ENCODE measurements at regions not wholly inside any gene's neighbourhood (a gene's known extent, or its start where the extent isn't known, plus 50 kb on each side); places are given as distances from the start of the nearest gene placed in this dataset.
"Not testable (repeated sequence)": the region's sequence is repeated elsewhere in the genome, so short reads cannot be mapped to it uniquely, and the experiment has no call there.

DNA sequence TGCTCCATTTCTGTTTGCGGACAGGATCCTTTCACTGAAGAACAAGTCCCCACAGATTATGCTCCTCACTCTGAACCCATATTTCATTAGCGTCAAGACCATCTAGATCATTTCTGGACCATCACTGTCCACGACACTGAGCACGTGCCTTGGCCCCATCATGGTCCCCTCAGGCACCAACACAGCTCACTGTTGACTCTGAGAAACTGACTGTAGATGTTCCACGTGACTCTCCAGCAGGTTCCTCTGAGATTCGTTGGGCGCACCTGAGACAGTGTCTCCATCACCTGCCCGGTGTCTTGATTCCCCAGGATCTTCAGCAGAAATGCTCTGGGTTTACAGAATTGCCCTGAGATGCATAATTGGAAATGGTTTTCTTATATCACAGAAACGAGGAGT, 985.4 kb downstream of the TMEM121 start:
- intact Hi-C loops (cut with micrococcal nuclease), result no loop called here
- 89% methylated on average over 9 of the region's 9 CpGs for WGBS (ENCODE audit: insufficient coverage)

DNA sequence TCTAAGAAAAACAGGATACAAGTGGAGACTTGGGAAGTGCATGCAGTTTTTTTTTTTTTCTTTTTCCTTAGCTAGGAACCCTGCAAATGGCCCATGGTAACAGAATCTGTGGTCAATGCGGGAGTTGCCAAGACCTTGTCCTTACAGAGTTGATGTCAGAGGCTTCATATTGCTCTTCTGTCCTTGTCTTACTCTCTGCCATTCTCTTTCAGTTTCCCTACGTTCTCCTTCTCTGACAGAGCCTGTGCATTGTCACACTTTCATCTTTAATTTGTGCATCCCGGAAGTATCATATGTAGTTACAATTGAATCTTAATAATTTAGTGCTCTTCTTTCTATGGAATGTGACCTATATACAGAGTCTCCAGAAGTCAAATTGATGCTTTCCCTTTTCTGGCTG, 986.9 kb downstream of the TMEM121 start:
- H3K4me1 Mint-ChIP-seq, result peaks cover 69 to 73% of the 10 kb centered on the region in 2 donors
- peaks cover 51% of the 10 kb centered on the region for H3K4me1 ChIP-seq (ENCODE audit: control insufficient read depth, insufficient read depth, low read length)
- peak in 1 of 2 donors; percentile 32 for DNase-seq
- H3K4me3 ChIP-seq (ENCODE audit: low read length), result no peak overlapping the region
- no peak overlapping the region for H3K27ac ChIP-seq (ENCODE audit: low read length)
- H3K4me3 Mint-ChIP-seq, result peak overlapping the region; percentile 3
- WGBS (ENCODE audit: insufficient coverage), result 61% methylated on average over 2 of the region's 3 CpGs
- no peaks in the 10 kb centered on the region for H3K36me3 Mint-ChIP-seq
- H3K36me3 ChIP-seq (ENCODE audit: control insufficient read depth, insufficient read depth, low read length), result no peaks in the 10 kb centered on the region
- no peak for ATAC-seq
- H3K9me3 ChIP-seq (ENCODE audit: control insufficient read depth, insufficient read depth, low read length), result no peaks in the 10 kb centered on the region
- H3K27me3 ChIP-seq (ENCODE audit: control insufficient read depth, insufficient read depth, low read length), result no peaks in the 10 kb centered on the region
- peak overlapping the region; percentile 39 to 87 for H3K27ac Mint-ChIP-seq
- TF ChIP-seq, protein P1, sequence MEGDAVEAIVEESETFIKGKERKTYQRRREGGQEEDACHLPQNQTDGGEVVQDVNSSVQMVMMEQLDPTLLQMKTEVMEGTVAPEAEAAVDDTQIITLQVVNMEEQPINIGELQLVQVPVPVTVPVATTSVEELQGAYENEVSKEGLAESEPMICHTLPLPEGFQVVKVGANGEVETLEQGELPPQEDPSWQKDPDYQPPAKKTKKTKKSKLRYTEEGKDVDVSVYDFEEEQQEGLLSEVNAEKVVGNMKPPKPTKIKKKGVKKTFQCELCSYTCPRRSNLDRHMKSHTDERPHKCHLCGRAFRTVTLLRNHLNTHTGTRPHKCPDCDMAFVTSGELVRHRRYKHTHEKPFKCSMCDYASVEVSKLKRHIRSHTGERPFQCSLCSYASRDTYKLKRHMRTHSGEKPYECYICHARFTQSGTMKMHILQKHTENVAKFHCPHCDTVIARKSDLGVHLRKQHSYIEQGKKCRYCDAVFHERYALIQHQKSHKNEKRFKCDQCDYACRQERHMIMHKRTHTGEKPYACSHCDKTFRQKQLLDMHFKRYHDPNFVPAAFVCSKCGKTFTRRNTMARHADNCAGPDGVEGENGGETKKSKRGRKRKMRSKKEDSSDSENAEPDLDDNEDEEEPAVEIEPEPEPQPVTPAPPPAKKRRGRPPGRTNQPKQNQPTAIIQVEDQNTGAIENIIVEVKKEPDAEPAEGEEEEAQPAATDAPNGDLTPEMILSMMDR (IDR thresholded peaks at IDR 0.05), result no peak
- intact Hi-C loops (cut with micrococcal nuclease), result no loop called here
- no peaks in the 10 kb centered on the region for H3K27me3 Mint-ChIP-seq (ENCODE audit: low read depth in 2 of 2)
- H3K9me3 Mint-ChIP-seq, result no peaks in the 10 kb centered on the region

More for the DNA sequence above, 985.4 kb downstream of the TMEM121 start:
- Mint-ChIP-seq H3K36me3 (no peaks in the 10 kb centered on the region), H3K27me3 (ENCODE audit: low read depth in 2 of 2) (no peaks in the 10 kb centered on the region), H3K4me1 (peaks cover 73 to 75% of the 10 kb centered on the region in 2 donors), H3K27ac (peak overlapping the region; percentile 87 to 90), H3K4me3 (peak overlapping the region; percentile 73), H3K9me3 (no peaks in the 10 kb centered on the region)
- H3K36me3 ChIP-seq (ENCODE audit: control insufficient read depth, insufficient read depth, low read length), result no peaks in the 10 kb centered on the region
- ATAC-seq (no peak), DNase-seq (no peak)
- H3K27me3 ChIP-seq (ENCODE audit: control insufficient read depth, insufficient read depth, low read length), result no peaks in the 10 kb centered on the region
- no peaks in the 10 kb centered on the region for H3K9me3 ChIP-seq (ENCODE audit: control insufficient read depth, insufficient read depth, low read length)
- TF ChIP-seq, protein P1 (IDR thresholded peaks at IDR 0.05), result no peak
- no peak overlapping the region for H3K4me3 ChIP-seq (ENCODE audit: low read length)
- peaks cover 57% of the 10 kb centered on the region for H3K4me1 ChIP-seq (ENCODE audit: control insufficient read depth, insufficient read depth, low read length)
- H3K27ac ChIP-seq (ENCODE audit: low read length), result peak overlapping the region; percentile 66

DNA sequence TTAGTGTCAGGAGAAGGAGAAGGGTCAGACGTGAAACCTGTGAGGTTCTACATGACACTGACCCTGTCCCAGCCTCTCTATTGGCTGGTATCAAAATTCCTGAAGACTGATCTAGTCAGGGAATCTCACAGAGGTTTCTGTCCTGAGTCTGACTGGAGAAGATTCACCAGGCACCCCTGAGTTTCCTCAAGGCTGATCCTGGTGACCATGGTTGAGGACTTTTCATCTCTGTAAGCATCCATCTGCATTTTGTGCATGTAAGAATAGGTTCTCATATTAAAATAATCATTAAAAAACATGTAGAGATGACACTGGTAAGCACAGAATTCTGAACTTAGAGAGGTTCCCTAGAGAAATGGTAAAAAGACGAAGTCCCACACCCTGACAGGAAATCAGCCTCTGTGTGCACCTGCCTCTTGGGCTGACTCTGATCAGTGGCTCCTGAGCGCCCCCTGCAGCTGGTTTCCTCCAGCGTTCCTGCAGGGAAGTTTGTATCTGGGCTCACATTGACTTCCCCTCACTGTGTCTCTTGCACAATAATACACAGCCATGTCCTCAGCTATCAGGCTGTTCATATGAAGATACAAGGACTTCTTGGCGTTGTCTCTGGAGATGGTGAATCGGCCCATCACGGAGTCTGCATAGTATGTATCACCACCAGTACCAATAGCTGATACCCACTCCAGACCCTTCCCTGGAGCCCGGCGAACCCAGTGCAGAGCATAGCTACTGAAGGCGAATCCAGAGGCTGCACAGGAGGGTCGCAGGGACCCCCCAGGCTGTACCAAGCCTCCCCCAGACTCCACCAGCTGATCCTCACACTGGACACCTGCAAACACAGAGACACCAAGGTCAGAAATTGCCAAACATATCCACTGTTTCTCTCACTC, 991.9 kb downstream of the TMEM121 start:
- H3K27me3 Mint-ChIP-seq (ENCODE audit: low read depth in 2 of 2), result peaks cover 2 to 21% of the 10 kb centered on the region in 2 donors
- intact Hi-C loops (cut with micrococcal nuclease), result loop anchor here (1.0 kb wide), 2 partner anchors 58 to 81 kb away; no protein-coding TSS in a partner anchor
- H3K4me3 Mint-ChIP-seq, result no peak overlapping the region
- DNase-seq (peak; percentile 86 to 89), ATAC-seq (peak; percentile 74 to 87 (median 77))
- TF ChIP-seq, protein P1 (IDR thresholded peaks at IDR 0.05), result peak; percentile 95
- Histone ChIP-seq H3K27me3 (ENCODE audit: control insufficient read depth, insufficient read depth, low read length) (no peaks in the 10 kb centered on the region), H3K4me1 (ENCODE audit: control insufficient read depth, insufficient read depth, low read length) (peaks cover 13% of the 10 kb centered on the region), H3K4me3 (ENCODE audit: low read length) (no peak overlapping the region), H3K9me3 (ENCODE audit: control insufficient read depth, insufficient read depth, low read length) (no peaks in the 10 kb centered on the region), H3K36me3 (ENCODE audit: control insufficient read depth, insufficient read depth, low read length) (no peaks in the 10 kb centered on the region), H3K27ac (ENCODE audit: low read length) (no peak overlapping the region)
- no peaks in the 10 kb centered on the region for H3K36me3 Mint-ChIP-seq
- peaks cover 21 to 27% of the 10 kb centered on the region in 2 donors for H3K4me1 Mint-ChIP-seq
- WGBS (ENCODE audit: insufficient coverage), result 38% methylated on average over 11 of the region's 11 CpGs
- no peaks in the 10 kb centered on the region for H3K9me3 Mint-ChIP-seq
- H3K27ac Mint-ChIP-seq, result no peak overlapping the region

DNA sequence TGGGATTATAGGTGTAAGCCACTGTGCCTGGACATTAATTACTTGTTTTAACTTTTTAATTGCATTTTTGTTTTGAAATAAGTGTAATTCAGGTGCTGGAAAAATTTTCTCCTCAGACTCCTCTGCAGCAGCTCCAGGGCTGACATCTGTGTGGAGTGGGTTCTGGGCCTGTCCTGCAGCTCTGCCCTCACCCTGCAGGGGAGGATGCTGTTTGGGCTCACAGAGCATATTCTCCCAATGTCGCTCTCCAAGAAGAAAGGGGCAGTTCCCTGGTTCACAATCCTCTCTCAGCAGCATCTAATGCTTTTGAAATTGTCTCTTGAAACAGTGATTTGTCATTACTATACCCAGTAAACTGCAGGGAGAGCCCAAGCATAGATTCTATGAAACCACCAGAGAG, 995.7 kb downstream of the TMEM121 start:
- H3K36me3 ChIP-seq (ENCODE audit: control insufficient read depth, insufficient read depth, low read length); intact Hi-C loops (cut with micrococcal nuclease); H3K27me3 ChIP-seq (ENCODE audit: control insufficient read depth, insufficient read depth, low read length); H3K27ac Mint-ChIP-seq; ATAC-seq; H3K9me3 Mint-ChIP-seq; H3K4me3 ChIP-seq (ENCODE audit: low read length); H3K27ac ChIP-seq (ENCODE audit: low read length); H3K9me3 ChIP-seq (ENCODE audit: control insufficient read depth, insufficient read depth, low read length); H3K36me3 Mint-ChIP-seq; H3K4me3 Mint-ChIP-seq; DNase-seq: not testable (repeated sequence)
- WGBS (ENCODE audit: insufficient coverage), result 81% methylated on average over 1 of the region's 1 CpG
- Mint-ChIP-seq H3K27me3 (ENCODE audit: low read depth in 2 of 2) (peaks cover 12 to 46% of the 10 kb centered on the region in 2 donors), H3K4me1 (peaks cover 11 to 16% of the 10 kb centered on the region in 2 donors)
- H3K4me1 ChIP-seq (ENCODE audit: control insufficient read depth, insufficient read depth, low read length), result peaks cover 13% of the 10 kb centered on the region

Data from natural killer cell (primary cell).